ENCODE measurements at regions not wholly inside any gene's neighbourhood (a gene's known extent, or its start where the extent isn't known, plus 50 kb on each side); places are given as distances from the start of the nearest gene placed in this dataset.

- no peak for TF ChIP-seq POLR2A (IDR thresholded peaks at IDR 0.05)
- no peak for TF ChIP-seq CTCF (IDR thresholded peaks at IDR 0.05)
- no peak for TF ChIP-seq POLR2AphosphoS5 (IDR thresholded peaks at IDR 0.05)
Observed at GRCh38 chr12:7583471-7583870, 79.9 kb upstream of the CD163 start.

Measured in stomach (tissue), 4 donors.